Right atrium auricular region (tissue), 2 donors: ENCODE measurements at regions not wholly inside any gene's neighbourhood (a gene's known extent, or its start where the extent isn't known, plus 50 kb on each side); places are given as distances from the start of the nearest gene placed in this dataset.

Source experiments
- DNase-seq: peaks from one replicate; pipeline ENCODE4 v3.0.0-alpha.2; 2019; ENCODE audit warnings: low spot score
- H3K27ac ChIP-seq, 2 donors: fragments of 200-600 bp; sonication (generic); 1 replicate in 1 of 2; 2 replicates in 1 of 2; pipeline ENCODE4 v1.5.1; 2016 to 2019
- H3K27me3 ChIP-seq, 2 donors: fragments of 200-600 bp; sonication (generic); one replicate each; pipeline versions ENCODE4 v1.5.1 to v1.6.0; 2017 to 2019
- H3K36me3 ChIP-seq: fragments of 200-600 bp; sonication (generic); one replicate; pipeline ENCODE4 v1.5.1; 2016
- H3K4me1 ChIP-seq, 2 donors: fragments of 200-600 bp; sonication (generic); one replicate each; pipeline versions ENCODE4 v1.5.1 to v1.6.0; 2017 to 2019
- H3K4me3 ChIP-seq, 2 donors: fragments of 200-600 bp; sonication (generic); 1 replicate in 1 of 2; 2 replicates in 1 of 2; pipeline ENCODE4 v1.5.1; 2017 to 2019; ENCODE audit warnings: mild to moderate bottlenecking in 1 of 2, moderate library complexity in 1 of 2
- H3K9me3 ChIP-seq, 2 donors: fragments of 200-600 bp; sonication (generic); one replicate each; pipeline ENCODE4 v1.5.1; 2019
- CTCF ChIP-seq, 2 donors: fragments of 200-600 bp; sonication (generic); IDR thresholded peaks; one replicate each; pipeline ENCODE4 v1.5.1; 2019; ENCODE audit warnings: antibody characterized with exemption in 2 of 2

- no peak for TF ChIP-seq CTCF (IDR thresholded peaks at IDR 0.05)
- no peaks in the 10 kb centered on the region for H3K27me3 ChIP-seq
- no peaks in the 10 kb centered on the region for H3K4me1 ChIP-seq
- no peak for DNase-seq
- H3K36me3 ChIP-seq: no peaks in the 10 kb centered on the region
- no peaks in the 10 kb centered on the region for H3K9me3 ChIP-seq
- H3K27ac ChIP-seq: no peak overlapping the region
- no peak overlapping the region for H3K4me3 ChIP-seq
Measured at GRCh38 chr11:37597776-37598175, 999.7 kb upstream of the RAG2 start.

- TF ChIP-seq CTCF (IDR thresholded peaks at IDR 0.05): no peak
- H3K9me3 ChIP-seq: no peaks in the 10 kb centered on the region
Measured at GRCh38 chr11:37595845-37596244, 997.8 kb upstream of the RAG2 start.

GRCh38 chr11:37574361-37574760 is 976.3 kb upstream of the RAG2 start:
- TF ChIP-seq CTCF (IDR thresholded peaks at IDR 0.05): no peak
- no peak for DNase-seq
- Histone ChIP-seq H3K9me3 (no peaks in the 10 kb centered on the region), H3K36me3 (no peaks in the 10 kb centered on the region), H3K4me3 (no peak overlapping the region), H3K4me1 (no peaks in the 10 kb centered on the region), H3K27me3 (no peaks in the 10 kb centered on the region), H3K27ac (no peak overlapping the region)

More at GRCh38 chr11:37595845-37596244, 997.8 kb upstream of the RAG2 start:
- DNase-seq: no peak
- H3K4me1 ChIP-seq: no peaks in the 10 kb centered on the region
- no peaks in the 10 kb centered on the region for H3K36me3 ChIP-seq
- H3K4me3 ChIP-seq: no peak overlapping the region
- H3K27me3 ChIP-seq: no peaks in the 10 kb centered on the region
- no peak overlapping the region for H3K27ac ChIP-seq

- no peaks in the 10 kb centered on the region for H3K9me3 ChIP-seq
- no peaks in the 10 kb centered on the region for H3K4me1 ChIP-seq
- H3K36me3 ChIP-seq: no peaks in the 10 kb centered on the region
- no peak overlapping the region for H3K27ac ChIP-seq
- H3K27me3 ChIP-seq: no peaks in the 10 kb centered on the region
- DNase-seq: no peak
- H3K4me3 ChIP-seq: no peak overlapping the region
- TF ChIP-seq CTCF (IDR thresholded peaks at IDR 0.05): no peak
Measured at GRCh38 chr11:37572491-37573171, 974.6 kb upstream of the RAG2 start.

GRCh38 chr11:37571246-37571645 is 973.2 kb upstream of the RAG2 start:
- no peak overlapping the region for H3K4me3 ChIP-seq
- no peak for DNase-seq
- H3K27ac ChIP-seq: no peak overlapping the region
- no peaks in the 10 kb centered on the region for H3K4me1 ChIP-seq
- H3K27me3 ChIP-seq: no peaks in the 10 kb centered on the region
- H3K9me3 ChIP-seq: no peaks in the 10 kb centered on the region
- no peak for TF ChIP-seq CTCF (IDR thresholded peaks at IDR 0.05)
- no peaks in the 10 kb centered on the region for H3K36me3 ChIP-seq

GRCh38 chr11:37560991-37561390 is 963.0 kb upstream of the RAG2 start:
- H3K27ac ChIP-seq: no peak overlapping the region
- no peak overlapping the region for H3K4me3 ChIP-seq
- H3K27me3 ChIP-seq: no peaks in the 10 kb centered on the region
- no peaks in the 10 kb centered on the region for H3K4me1 ChIP-seq
- no peaks in the 10 kb centered on the region for H3K9me3 ChIP-seq
- no peak for TF ChIP-seq CTCF (IDR thresholded peaks at IDR 0.05)
- no peak for DNase-seq
- no peaks in the 10 kb centered on the region for H3K36me3 ChIP-seq
